ENCODE measurements at regions not wholly inside any gene's neighbourhood (a gene's known extent, or its start where the extent isn't known, plus 50 kb on each side); places are given as distances from the start of the nearest gene placed in this dataset.

DNA sequence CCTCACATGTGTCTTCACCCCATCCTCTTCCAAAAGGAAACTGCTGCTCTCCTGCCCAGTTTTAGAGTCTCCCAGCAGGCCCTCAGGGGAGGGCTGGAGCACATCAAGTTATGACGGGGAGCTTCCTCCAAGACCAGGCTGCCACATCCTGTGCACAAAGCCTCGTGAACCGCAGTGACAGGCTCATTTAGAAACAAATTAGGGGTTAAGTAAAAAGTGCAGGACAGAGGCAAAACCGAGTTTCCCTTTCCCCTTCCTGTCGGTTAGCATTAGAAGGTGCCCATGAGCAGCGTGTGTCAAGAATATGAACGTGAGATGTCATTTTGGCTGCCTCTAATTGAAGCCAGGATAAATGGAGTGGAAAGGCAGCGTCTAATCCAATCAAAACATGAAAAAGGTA, 199.7 kb downstream of the ARRDC4 start:
- no peaks in the 10 kb centered on the region for H3K79me2 ChIP-seq (ENCODE audit: insufficient read depth, low read length)
- H3F3A ChIP-seq (ENCODE audit: low read depth), result peaks cover 3% of the 10 kb centered on the region; the same call in 1 of the 2 replicates
- H3K27me3 ChIP-seq (ENCODE audit: insufficient read depth, low read length, poor library complexity, severe bottlenecking), result no peaks in the 10 kb centered on the region
- no peaks in the 10 kb centered on the region for H3K9me2 ChIP-seq (replicated peaks; ENCODE audit: low read depth, low read length)
- H3K9me3 ChIP-seq (ENCODE audit: insufficient read depth, low read depth, low read length), result no peaks in the 10 kb centered on the region; the same call in 1 of the 2 replicates
- no peaks in the 10 kb centered on the region for H4K20me1 ChIP-seq (ENCODE audit: insufficient read depth, low read length, poor library complexity, severe bottlenecking)
- peaks cover 61% of the 10 kb centered on the region for H3K4me1 ChIP-seq (ENCODE audit: insufficient read depth, low read length, poor library complexity, severe bottlenecking)
- peak overlapping the region; percentile 61 for H3K4me3 ChIP-seq (ENCODE audit: low read length, poor library complexity, severe bottlenecking)
- H3K36me3 ChIP-seq (ENCODE audit: insufficient read depth, low read length), result no peaks in the 10 kb centered on the region
- no peak overlapping the region for H2AFZ ChIP-seq (ENCODE audit: low read length)
- H3K4me2 ChIP-seq (ENCODE audit: low read depth, low read length, poor library complexity, severe bottlenecking), result peak overlapping the region; percentile 67
- TF ChIP-seq, protein P1, sequence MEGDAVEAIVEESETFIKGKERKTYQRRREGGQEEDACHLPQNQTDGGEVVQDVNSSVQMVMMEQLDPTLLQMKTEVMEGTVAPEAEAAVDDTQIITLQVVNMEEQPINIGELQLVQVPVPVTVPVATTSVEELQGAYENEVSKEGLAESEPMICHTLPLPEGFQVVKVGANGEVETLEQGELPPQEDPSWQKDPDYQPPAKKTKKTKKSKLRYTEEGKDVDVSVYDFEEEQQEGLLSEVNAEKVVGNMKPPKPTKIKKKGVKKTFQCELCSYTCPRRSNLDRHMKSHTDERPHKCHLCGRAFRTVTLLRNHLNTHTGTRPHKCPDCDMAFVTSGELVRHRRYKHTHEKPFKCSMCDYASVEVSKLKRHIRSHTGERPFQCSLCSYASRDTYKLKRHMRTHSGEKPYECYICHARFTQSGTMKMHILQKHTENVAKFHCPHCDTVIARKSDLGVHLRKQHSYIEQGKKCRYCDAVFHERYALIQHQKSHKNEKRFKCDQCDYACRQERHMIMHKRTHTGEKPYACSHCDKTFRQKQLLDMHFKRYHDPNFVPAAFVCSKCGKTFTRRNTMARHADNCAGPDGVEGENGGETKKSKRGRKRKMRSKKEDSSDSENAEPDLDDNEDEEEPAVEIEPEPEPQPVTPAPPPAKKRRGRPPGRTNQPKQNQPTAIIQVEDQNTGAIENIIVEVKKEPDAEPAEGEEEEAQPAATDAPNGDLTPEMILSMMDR (conservative IDR thresholded peaks at IDR 0.05; ENCODE audit: low read length), result no peak
- TF ChIP-seq EZH2phosphoT487 (IDR thresholded peaks at IDR 0.05; ENCODE audit: borderline replicate concordance), result no peak
- H3K9ac ChIP-seq (ENCODE audit: low read depth, low read length, poor library complexity, severe bottlenecking), result peak overlapping the region; percentile 69

GRCh38 chr15:98163319-98164045, 203.0 kb downstream of the ARRDC4 start:
- Histone ChIP-seq H3K4me2 (ENCODE audit: low read depth, low read length, poor library complexity, severe bottlenecking) (peak overlapping the region; percentile 24), H3F3A (ENCODE audit: low read depth) (peaks cover 3% of the 10 kb centered on the region; the same call in 1 of the 2 replicates), H2AFZ (ENCODE audit: low read length) (no peak overlapping the region), H3K79me2 (ENCODE audit: insufficient read depth, low read length) (no peaks in the 10 kb centered on the region), H3K27me3 (ENCODE audit: insufficient read depth, low read length, poor library complexity, severe bottlenecking) (no peaks in the 10 kb centered on the region), H3K9me2 (replicated peaks; ENCODE audit: low read depth, low read length) (no peaks in the 10 kb centered on the region), H3K36me3 (ENCODE audit: insufficient read depth, low read length) (no peaks in the 10 kb centered on the region), H3K9ac (ENCODE audit: low read depth, low read length, poor library complexity, severe bottlenecking) (no peak overlapping the region), H3K4me1 (ENCODE audit: insufficient read depth, low read length, poor library complexity, severe bottlenecking) (peaks cover 55% of the 10 kb centered on the region), H3K9me3 (ENCODE audit: insufficient read depth, low read depth, low read length) (no peaks in the 10 kb centered on the region; the same call in 1 of the 2 replicates), H3K4me3 (ENCODE audit: low read length, poor library complexity, severe bottlenecking) (no peak overlapping the region), H4K20me1 (ENCODE audit: insufficient read depth, low read length, poor library complexity, severe bottlenecking) (no peaks in the 10 kb centered on the region)
- no peak for TF ChIP-seq EZH2phosphoT487 (IDR thresholded peaks at IDR 0.05; ENCODE audit: borderline replicate concordance)
- TF ChIP-seq, protein P1 (conservative IDR thresholded peaks at IDR 0.05; ENCODE audit: low read length), result no peak

DNA sequence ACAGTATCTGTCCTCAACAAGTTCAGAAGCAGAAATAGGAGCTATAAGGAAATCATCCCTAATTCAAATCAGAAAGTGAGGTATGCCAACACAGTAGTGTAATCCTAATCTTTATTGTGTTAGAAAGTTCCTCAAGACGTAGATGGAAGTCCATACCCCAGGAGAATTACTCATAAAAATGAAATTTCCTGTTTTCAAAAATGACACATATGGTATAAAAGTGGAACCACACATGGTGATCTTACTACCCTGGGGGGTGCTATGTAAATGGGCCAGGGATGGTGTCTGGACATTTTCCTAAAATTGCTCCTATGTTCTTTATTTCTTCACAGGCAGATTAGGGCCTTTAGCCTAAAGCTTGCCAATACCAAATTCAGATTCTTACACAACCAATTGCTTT, 204.1 kb downstream of the ARRDC4 start:
- Histone ChIP-seq H3K4me1 (ENCODE audit: insufficient read depth, low read length, poor library complexity, severe bottlenecking) (peaks cover 54% of the 10 kb centered on the region), H3K4me2 (ENCODE audit: low read depth, low read length, poor library complexity, severe bottlenecking) (peak overlapping the region; percentile 24), H3K79me2 (ENCODE audit: insufficient read depth, low read length) (no peaks in the 10 kb centered on the region), H3F3A (ENCODE audit: low read depth) (peaks cover 3% of the 10 kb centered on the region; the same call in 1 of the 2 replicates), H3K9ac (ENCODE audit: low read depth, low read length, poor library complexity, severe bottlenecking) (no peak overlapping the region), H2AFZ (ENCODE audit: low read length) (no peak overlapping the region), H4K20me1 (ENCODE audit: insufficient read depth, low read length, poor library complexity, severe bottlenecking) (no peaks in the 10 kb centered on the region), H3K4me3 (ENCODE audit: low read length, poor library complexity, severe bottlenecking) (no peak overlapping the region), H3K9me2 (replicated peaks; ENCODE audit: low read depth, low read length) (no peaks in the 10 kb centered on the region), H3K9me3 (ENCODE audit: insufficient read depth, low read depth, low read length) (no peaks in the 10 kb centered on the region; the same call in 1 of the 2 replicates), H3K36me3 (ENCODE audit: insufficient read depth, low read length) (no peaks in the 10 kb centered on the region), H3K27me3 (ENCODE audit: insufficient read depth, low read length, poor library complexity, severe bottlenecking) (no peaks in the 10 kb centered on the region)
- no peak for TF ChIP-seq EZH2phosphoT487 (IDR thresholded peaks at IDR 0.05; ENCODE audit: borderline replicate concordance)
- TF ChIP-seq, protein P1 (conservative IDR thresholded peaks at IDR 0.05; ENCODE audit: low read length), result no peak

Measured in Loucy (cell line).